T-helper 2 cell treated with Interferon-gamma antibody and Interleukin-4, amounts not matched to agents 5 μg/mL and 100 μg/mL, for 36 hours (primary cell): ENCODE measurements at regions not wholly inside any gene's neighbourhood (a gene's known extent, or its start where the extent isn't known, plus 50 kb on each side); places are given as distances from the start of the nearest gene placed in this dataset.

Experiments used
- DNase-seq: peaks from one replicate; pipeline ENCODE4 v3.0.0; 2021; ENCODE audit warnings: low spot score
- H3K27ac Mint-ChIP-seq: one replicate; pipeline ENCODE4 v1.8.0; 2021; ENCODE audit warnings: mild to moderate bottlenecking, mixed read lengths
- H3K27me3 Mint-ChIP-seq: one replicate; pipeline ENCODE4 v1.8.0; 2021; ENCODE audit warnings: low read depth, mixed read lengths
- H3K36me3 Mint-ChIP-seq: one replicate; pipeline ENCODE4 v1.8.0; 2021; ENCODE audit warnings: low read depth, mixed read lengths
- H3K4me1 Mint-ChIP-seq: one replicate; pipeline ENCODE4 v1.8.0; 2021; ENCODE audit warnings: low read depth, mixed read lengths
- H3K4me3 Mint-ChIP-seq: one replicate; pipeline ENCODE4 v1.8.0; 2022; ENCODE audit warnings: mild to moderate bottlenecking, moderate library complexity, mixed read lengths
- H3K9me3 Mint-ChIP-seq: one replicate; pipeline ENCODE4 v1.8.0; 2021; ENCODE audit warnings: mixed read lengths

GRCh38 chr7:156140447-156140846 lies 328.2 kb upstream of the SHH start:
- Mint-ChIP-seq H3K4me3 (no peak overlapping the region), H3K27ac (no peak overlapping the region), H3K27me3 (peaks cover 3% of the 10 kb centered on the region), H3K9me3 (no peaks in the 10 kb centered on the region), H3K36me3 (no peaks in the 10 kb centered on the region), H3K4me1 (no peaks in the 10 kb centered on the region)
- no peak for DNase-seq

- no peak overlapping the region for H3K27ac Mint-ChIP-seq
- DNase-seq, result no peak
- H3K4me1 Mint-ChIP-seq, result no peaks in the 10 kb centered on the region
- peaks cover 3% of the 10 kb centered on the region for H3K27me3 Mint-ChIP-seq
- H3K4me3 Mint-ChIP-seq, result no peak overlapping the region
- H3K36me3 Mint-ChIP-seq, result no peaks in the 10 kb centered on the region
- H3K9me3 Mint-ChIP-seq, result no peaks in the 10 kb centered on the region
These were observed 327.4 kb upstream of the SHH start for GRCh38 chr7:156139633-156140032.

GRCh38 chr7:156139112-156139511 lies 326.8 kb upstream of the SHH start:
- no peaks in the 10 kb centered on the region for H3K4me1 Mint-ChIP-seq
- H3K36me3 Mint-ChIP-seq, result no peaks in the 10 kb centered on the region
- no peak for DNase-seq
- H3K27me3 Mint-ChIP-seq, result peaks cover 5% of the 10 kb centered on the region
- H3K9me3 Mint-ChIP-seq, result no peaks in the 10 kb centered on the region
- no peak overlapping the region for H3K27ac Mint-ChIP-seq
- H3K4me3 Mint-ChIP-seq, result no peak overlapping the region

GRCh38 chr7:156131881-156132280 lies 319.6 kb upstream of the SHH start:
- H3K36me3 Mint-ChIP-seq, result no peaks in the 10 kb centered on the region

GRCh38 chr7:156129522-156129921 lies 317.3 kb upstream of the SHH start:
- H3K4me3 Mint-ChIP-seq, result no peak overlapping the region
- H3K27ac Mint-ChIP-seq, result no peak overlapping the region
- H3K36me3 Mint-ChIP-seq, result no peaks in the 10 kb centered on the region
- H3K4me1 Mint-ChIP-seq, result no peaks in the 10 kb centered on the region
- H3K27me3 Mint-ChIP-seq, result peaks cover 6% of the 10 kb centered on the region
- no peaks in the 10 kb centered on the region for H3K9me3 Mint-ChIP-seq
- DNase-seq, result no peak

More at GRCh38 chr7:156131881-156132280, 319.6 kb upstream of the SHH start:
- no peak for DNase-seq
- no peaks in the 10 kb centered on the region for H3K4me1 Mint-ChIP-seq
- H3K27me3 Mint-ChIP-seq, result peaks cover 7% of the 10 kb centered on the region
- H3K4me3 Mint-ChIP-seq, result no peak overlapping the region
- no peaks in the 10 kb centered on the region for H3K9me3 Mint-ChIP-seq
- no peak overlapping the region for H3K27ac Mint-ChIP-seq

- Mint-ChIP-seq H3K4me1 (no peaks in the 10 kb centered on the region), H3K27ac (no peak overlapping the region), H3K27me3 (peaks cover under 1% of the 10 kb centered on the region), H3K4me3 (no peak overlapping the region), H3K9me3 (no peaks in the 10 kb centered on the region), H3K36me3 (no peaks in the 10 kb centered on the region)
- DNase-seq, result no peak
These were observed 316.2 kb upstream of the SHH start for GRCh38 chr7:156128496-156128895.

- Mint-ChIP-seq H3K4me3 (no peak overlapping the region), H3K9me3 (no peaks in the 10 kb centered on the region), H3K4me1 (no peaks in the 10 kb centered on the region), H3K27me3 (no peaks in the 10 kb centered on the region), H3K27ac (no peak overlapping the region), H3K36me3 (no peaks in the 10 kb centered on the region)
- DNase-seq, result no peak
These were observed 315.2 kb upstream of the SHH start for GRCh38 chr7:156127166-156128134.

- no peaks in the 10 kb centered on the region for H3K27me3 Mint-ChIP-seq
- H3K9me3 Mint-ChIP-seq, result no peaks in the 10 kb centered on the region
- H3K4me1 Mint-ChIP-seq, result no peaks in the 10 kb centered on the region
- H3K4me3 Mint-ChIP-seq, result no peak overlapping the region
- no peaks in the 10 kb centered on the region for H3K36me3 Mint-ChIP-seq
- no peak overlapping the region for H3K27ac Mint-ChIP-seq
- DNase-seq, result no peak
These were observed 313.8 kb upstream of the SHH start for GRCh38 chr7:156125841-156126730.

GRCh38 chr7:156124356-156124755 lies 312.1 kb upstream of the SHH start:
- H3K4me1 Mint-ChIP-seq, result no peaks in the 10 kb centered on the region
- no peak for DNase-seq
- no peaks in the 10 kb centered on the region for H3K36me3 Mint-ChIP-seq
- H3K27me3 Mint-ChIP-seq, result no peaks in the 10 kb centered on the region
- H3K27ac Mint-ChIP-seq, result no peak overlapping the region
- no peak overlapping the region for H3K4me3 Mint-ChIP-seq
- no peaks in the 10 kb centered on the region for H3K9me3 Mint-ChIP-seq

GRCh38 chr7:156123362-156123761 lies 311.1 kb upstream of the SHH start:
- no peak for DNase-seq
- Mint-ChIP-seq H3K27ac (no peak overlapping the region), H3K4me3 (no peak overlapping the region), H3K4me1 (no peaks in the 10 kb centered on the region), H3K36me3 (no peaks in the 10 kb centered on the region), H3K27me3 (no peaks in the 10 kb centered on the region), H3K9me3 (no peaks in the 10 kb centered on the region)

GRCh38 chr7:156122752-156123354 lies 310.6 kb upstream of the SHH start:
- Mint-ChIP-seq H3K9me3 (no peaks in the 10 kb centered on the region), H3K4me1 (no peaks in the 10 kb centered on the region), H3K27me3 (no peaks in the 10 kb centered on the region), H3K36me3 (no peaks in the 10 kb centered on the region), H3K4me3 (no peak overlapping the region), H3K27ac (no peak overlapping the region)
- DNase-seq, result no peak

- Mint-ChIP-seq H3K4me1 (no peaks in the 10 kb centered on the region), H3K9me3 (no peaks in the 10 kb centered on the region), H3K36me3 (no peaks in the 10 kb centered on the region), H3K4me3 (no peak overlapping the region), H3K27ac (no peak overlapping the region), H3K27me3 (no peaks in the 10 kb centered on the region)
- DNase-seq, result no peak
These were observed 309.7 kb upstream of the SHH start for GRCh38 chr7:156121956-156122355.

GRCh38 chr7:156121434-156121833 lies 309.2 kb upstream of the SHH start:
- Mint-ChIP-seq H3K4me1 (no peaks in the 10 kb centered on the region), H3K36me3 (no peaks in the 10 kb centered on the region), H3K27ac (no peak overlapping the region), H3K4me3 (no peak overlapping the region), H3K9me3 (no peaks in the 10 kb centered on the region), H3K27me3 (no peaks in the 10 kb centered on the region)
- no peak for DNase-seq

- no peak for DNase-seq
- Mint-ChIP-seq H3K4me3 (no peak overlapping the region), H3K27me3 (no peaks in the 10 kb centered on the region), H3K4me1 (no peaks in the 10 kb centered on the region), H3K27ac (no peak overlapping the region), H3K36me3 (no peaks in the 10 kb centered on the region), H3K9me3 (no peaks in the 10 kb centered on the region)
These were observed 308.3 kb upstream of the SHH start for GRCh38 chr7:156120552-156120951.
